WTC11 (cell line): ENCODE measurements at regions not wholly inside any gene's neighbourhood (a gene's known extent, or its start where the extent isn't known, plus 50 kb on each side); places are given as distances from the start of the nearest gene placed in this dataset.

ENCODE experiments used
- FOXJ3 ChIP-seq: sonication (generic); formaldehyde crosslinking; IDR thresholded peaks from 2 replicates; pipeline ENCODE4 v1.9.0; 2021; ENCODE audit warnings: missing genetic modification reagents, mild to moderate bottlenecking, borderline replicate concordance
- GABPB1 ChIP-seq: sonication (generic); formaldehyde crosslinking; IDR thresholded peaks from 2 replicates; pipeline ENCODE4 v1.8.1; 2023; ENCODE audit warnings: mild to moderate bottlenecking, missing genetic modification reagents
- RELA ChIP-seq: sonication (generic); formaldehyde crosslinking; IDR thresholded peaks from 2 replicates; pipeline ENCODE4 v1.8.1; 2022; ENCODE audit warnings: missing genetic modification reagents, mild to moderate bottlenecking, borderline replicate concordance
- TEAD4 ChIP-seq: sonication (generic); formaldehyde crosslinking; IDR thresholded peaks from 2 replicates; pipeline ENCODE4 v1.8.0; 2022; ENCODE audit warnings: mild to moderate bottlenecking, missing genetic modification reagents
- TF ChIP-seq, protein P1 (sequence below): sonication (generic); formaldehyde crosslinking; IDR thresholded peaks from 2 replicates; pipeline ENCODE4 v1.8.1; 2023; ENCODE audit warnings: mild to moderate bottlenecking, missing genetic modification reagents

DNA sequence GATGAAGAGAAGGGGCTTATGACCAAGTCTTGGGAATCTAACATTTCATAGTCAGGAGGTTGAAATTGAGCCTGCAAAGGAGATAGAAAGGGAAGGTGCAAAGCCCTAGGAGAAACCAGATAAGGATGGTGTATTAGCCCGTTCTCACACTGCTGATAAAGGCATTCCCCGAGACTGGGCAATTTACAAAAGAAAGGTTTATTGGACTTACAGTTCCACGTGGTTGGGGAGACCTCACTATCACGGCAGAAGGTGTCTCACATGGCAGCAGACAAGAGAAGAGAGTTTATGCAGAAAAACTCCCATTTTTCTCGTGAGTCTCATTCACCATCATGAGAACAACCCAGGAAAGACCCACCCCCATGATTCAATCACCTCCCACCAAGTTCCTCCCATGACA is 129.5 kb upstream of the LNX1 start:
- TF ChIP-seq FOXJ3 (CRISPR knock-in tag), result no peak
- TF ChIP-seq TEAD4, result no peak
- no peak for TF ChIP-seq RELA (CRISPR knock-in tag)
- no peak for TF ChIP-seq GABPB1 (CRISPR knock-in tag)
- TF ChIP-seq, protein P1, sequence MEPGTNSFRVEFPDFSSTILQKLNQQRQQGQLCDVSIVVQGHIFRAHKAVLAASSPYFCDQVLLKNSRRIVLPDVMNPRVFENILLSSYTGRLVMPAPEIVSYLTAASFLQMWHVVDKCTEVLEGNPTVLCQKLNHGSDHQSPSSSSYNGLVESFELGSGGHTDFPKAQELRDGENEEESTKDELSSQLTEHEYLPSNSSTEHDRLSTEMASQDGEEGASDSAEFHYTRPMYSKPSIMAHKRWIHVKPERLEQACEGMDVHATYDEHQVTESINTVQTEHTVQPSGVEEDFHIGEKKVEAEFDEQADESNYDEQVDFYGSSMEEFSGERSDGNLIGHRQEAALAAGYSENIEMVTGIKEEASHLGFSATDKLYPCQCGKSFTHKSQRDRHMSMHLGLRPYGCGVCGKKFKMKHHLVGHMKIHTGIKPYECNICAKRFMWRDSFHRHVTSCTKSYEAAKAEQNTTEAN (CRISPR knock-in tag), result no peak
